ENCODE measurements at regions not wholly inside any gene's neighbourhood (a gene's known extent, or its start where the extent isn't known, plus 50 kb on each side); places are given as distances from the start of the nearest gene placed in this dataset.

DNA sequence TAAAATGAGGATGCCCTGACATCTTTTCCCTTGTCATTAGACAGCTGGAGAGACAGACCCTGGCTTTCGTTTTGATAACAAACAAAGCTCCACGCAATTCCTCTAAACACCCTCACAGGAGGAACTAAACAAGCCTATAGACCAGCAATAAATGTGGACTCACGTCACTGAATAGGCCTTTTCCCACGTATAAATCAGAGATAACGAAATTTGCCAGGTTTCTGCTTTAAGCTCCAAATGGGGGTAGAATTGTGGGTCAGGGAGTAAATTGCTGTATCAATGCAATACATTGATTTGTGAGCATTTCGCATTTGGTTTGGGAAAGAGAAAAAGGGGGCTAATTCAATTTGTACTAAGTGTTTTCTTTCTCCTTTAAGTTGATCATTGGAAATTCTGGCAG, 256.0 kb downstream of the PMP22 start:
- Histone ChIP-seq H3K36me3 (ENCODE audit: control insufficient read depth in 4 of 4, insufficient read depth in 4 of 4, low read length in 3 of 4) (no peaks in the 10 kb centered on the region), H3K4me3 (ENCODE audit: control insufficient read depth in 1 of 7, extremely low read depth in 1 of 7, insufficient read depth in 4 of 7, low read depth in 2 of 7, low read length in 6 of 7) (no peak overlapping the region), H3K27me3 (replicated peaks in 2 of 5; ENCODE audit: control insufficient read depth in 4 of 5, insufficient read depth in 5 of 5, low read length in 4 of 5) (peaks cover 0 to 3% (median 0%) of the 10 kb centered on the region in 5 experiments), H3K27ac (ENCODE audit: insufficient read depth in 1 of 2, low read depth in 1 of 2, low read length in 2 of 2, poor library complexity in 1 of 2, severe bottlenecking in 2 of 2) (no peak overlapping the region), H3K9me3 (ENCODE audit: control extremely low read depth in 1 of 5, control insufficient read depth in 4 of 5, insufficient read depth in 2 of 5, low read depth in 1 of 5, low read length in 4 of 5) (no peaks in the 10 kb centered on the region), H3K4me1 (ENCODE audit: control extremely low read depth in 1 of 4, control insufficient read depth in 4 of 4, insufficient read depth in 4 of 4, low read length in 3 of 4) (no peaks in the 10 kb centered on the region)
- 69% methylated on average over 4 of the region's 6 CpGs for WGBS (ENCODE audit: insufficient coverage)
- POLR2A ChIA-PET, result no interaction called here
- CTCF ChIA-PET, result no interaction called here
- no peak for DNase-seq

DNA sequence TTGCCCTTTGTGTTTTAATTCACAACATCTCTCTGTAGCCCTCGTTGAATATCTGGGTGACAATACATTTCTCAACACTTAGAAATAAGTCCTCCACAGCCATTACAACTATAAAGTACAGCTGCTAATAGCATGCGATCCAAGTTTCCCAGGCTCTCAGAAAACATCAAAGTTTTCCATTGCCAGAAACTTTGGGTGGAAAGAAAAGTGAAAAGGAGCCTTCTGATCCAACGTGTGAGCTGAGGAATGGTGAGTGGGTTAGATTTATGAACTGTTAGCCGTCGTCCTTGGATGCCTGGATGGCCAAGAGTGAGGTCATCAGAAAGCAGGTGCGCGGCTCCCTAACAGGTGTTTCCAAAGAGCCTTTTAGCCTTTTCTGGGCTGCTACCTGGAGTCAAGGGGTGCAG, 258.0 kb downstream of the PMP22 start:
- Histone ChIP-seq H3K4me3 (ENCODE audit: control insufficient read depth in 1 of 7, extremely low read depth in 1 of 7, insufficient read depth in 4 of 7, low read depth in 2 of 7, low read length in 6 of 7) (no peak overlapping the region), H3K36me3 (ENCODE audit: control insufficient read depth in 4 of 4, insufficient read depth in 4 of 4, low read length in 3 of 4) (no peaks in the 10 kb centered on the region), H3K27me3 (replicated peaks in 2 of 5; ENCODE audit: control insufficient read depth in 4 of 5, insufficient read depth in 5 of 5, low read length in 4 of 5) (peaks cover 0 to 3% (median 0%) of the 10 kb centered on the region in 5 experiments), H3K27ac (ENCODE audit: insufficient read depth in 1 of 2, low read depth in 1 of 2, low read length in 2 of 2, poor library complexity in 1 of 2, severe bottlenecking in 2 of 2) (no peak overlapping the region), H3K4me1 (ENCODE audit: control extremely low read depth in 1 of 4, control insufficient read depth in 4 of 4, insufficient read depth in 4 of 4, low read length in 3 of 4) (no peaks in the 10 kb centered on the region), H3K9me3 (ENCODE audit: control extremely low read depth in 1 of 5, control insufficient read depth in 4 of 5, insufficient read depth in 2 of 5, low read depth in 1 of 5, low read length in 4 of 5) (no peaks in the 10 kb centered on the region)
- CTCF ChIA-PET, result no interaction called here
- 79% methylated on average over 4 of the region's 7 CpGs for WGBS (ENCODE audit: insufficient coverage)
- no peak for DNase-seq
- POLR2A ChIA-PET, result no interaction called here

DNA sequence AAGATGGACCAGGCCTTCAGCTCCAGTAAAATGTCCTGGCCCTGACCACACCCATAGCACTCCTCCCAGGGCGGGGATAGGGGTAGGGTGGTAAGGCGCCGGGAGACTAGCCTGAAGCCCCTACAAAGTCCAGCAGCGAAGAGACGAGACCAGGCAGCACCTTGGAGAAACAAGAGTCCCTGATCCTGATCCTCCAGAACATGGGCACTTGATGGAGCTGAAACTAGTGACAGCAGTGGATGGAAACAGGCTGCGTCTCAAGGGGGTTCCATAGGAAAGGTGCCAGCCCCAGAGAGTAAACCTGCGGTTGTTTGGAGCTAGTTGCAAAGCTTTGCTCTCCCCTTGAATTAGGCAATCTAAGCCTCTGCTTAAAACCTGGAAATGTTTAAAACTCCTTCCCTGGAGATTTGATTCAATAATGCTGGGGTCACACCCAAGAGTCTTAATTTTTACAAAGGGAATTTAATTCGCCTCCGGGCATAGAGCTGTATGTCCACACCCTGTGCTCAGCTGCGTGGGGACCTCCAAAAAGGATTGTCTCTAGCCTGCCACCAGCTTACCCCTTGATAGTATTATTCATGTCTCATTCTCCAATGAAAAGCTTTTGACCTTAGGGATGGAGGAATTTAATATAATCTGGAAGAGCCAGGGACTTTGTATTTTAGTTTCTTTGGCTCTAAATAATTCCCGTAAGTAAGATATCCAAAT, 258.6 kb downstream of the PMP22 start:
- POLR2A ChIA-PET, result no interaction called here

DNA sequence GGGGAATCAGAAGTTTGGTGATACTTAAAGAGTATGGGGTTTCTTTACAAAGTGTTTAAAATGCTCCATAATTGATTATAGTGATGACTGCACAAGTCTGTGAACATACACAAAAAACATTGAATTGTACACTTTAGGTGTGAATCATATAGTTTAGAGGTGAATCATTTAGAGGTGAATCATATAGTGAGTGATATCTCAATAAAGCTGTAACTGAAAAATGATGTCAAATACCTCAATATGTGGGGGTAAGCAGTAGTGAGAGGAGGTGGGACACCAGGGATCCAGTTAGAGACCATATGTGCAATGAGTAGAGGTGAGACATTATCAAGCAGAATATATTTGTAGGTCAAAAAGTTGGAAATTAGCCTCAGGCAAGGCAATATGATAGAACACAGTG, 264.5 kb downstream of the PMP22 start:
- CTCF ChIA-PET, result no interaction called here
- POLR2A ChIA-PET, result no interaction called here
- no peak for DNase-seq
- Histone ChIP-seq H3K4me1 (ENCODE audit: control extremely low read depth in 1 of 4, control insufficient read depth in 4 of 4, insufficient read depth in 4 of 4, low read length in 3 of 4) (no peaks in the 10 kb centered on the region), H3K4me3 (ENCODE audit: control insufficient read depth in 1 of 7, extremely low read depth in 1 of 7, insufficient read depth in 4 of 7, low read depth in 2 of 7, low read length in 6 of 7) (no peak overlapping the region), H3K27ac (ENCODE audit: insufficient read depth in 1 of 2, low read depth in 1 of 2, low read length in 2 of 2, poor library complexity in 1 of 2, severe bottlenecking in 2 of 2) (no peak overlapping the region), H3K36me3 (ENCODE audit: control insufficient read depth in 4 of 4, insufficient read depth in 4 of 4, low read length in 3 of 4) (no peaks in the 10 kb centered on the region), H3K9me3 (ENCODE audit: control extremely low read depth in 1 of 5, control insufficient read depth in 4 of 5, insufficient read depth in 2 of 5, low read depth in 1 of 5, low read length in 4 of 5) (no peaks in the 10 kb centered on the region), H3K27me3 (replicated peaks in 2 of 5; ENCODE audit: control insufficient read depth in 4 of 5, insufficient read depth in 5 of 5, low read length in 4 of 5) (no peaks in the 10 kb centered on the region)

More for the DNA sequence above, 258.6 kb downstream of the PMP22 start:
- Histone ChIP-seq H3K27me3 (replicated peaks in 2 of 5; ENCODE audit: control insufficient read depth in 4 of 5, insufficient read depth in 5 of 5, low read length in 4 of 5) (peaks cover 0 to 3% (median 0%) of the 10 kb centered on the region in 5 experiments), H3K9me3 (ENCODE audit: control extremely low read depth in 1 of 5, control insufficient read depth in 4 of 5, insufficient read depth in 2 of 5, low read depth in 1 of 5, low read length in 4 of 5) (no peaks in the 10 kb centered on the region), H3K4me3 (ENCODE audit: control insufficient read depth in 1 of 7, extremely low read depth in 1 of 7, insufficient read depth in 4 of 7, low read depth in 2 of 7, low read length in 6 of 7) (no peak overlapping the region), H3K27ac (ENCODE audit: insufficient read depth in 1 of 2, low read depth in 1 of 2, low read length in 2 of 2, poor library complexity in 1 of 2, severe bottlenecking in 2 of 2) (no peak overlapping the region), H3K4me1 (ENCODE audit: control extremely low read depth in 1 of 4, control insufficient read depth in 4 of 4, insufficient read depth in 4 of 4, low read length in 3 of 4) (no peaks in the 10 kb centered on the region), H3K36me3 (ENCODE audit: control insufficient read depth in 4 of 4, insufficient read depth in 4 of 4, low read length in 3 of 4) (no peaks in the 10 kb centered on the region)
- 91% methylated on average over 9 of the region's 11 CpGs for WGBS (ENCODE audit: insufficient coverage)
- CTCF ChIA-PET, result no interaction called here
- no peak for DNase-seq

DNA sequence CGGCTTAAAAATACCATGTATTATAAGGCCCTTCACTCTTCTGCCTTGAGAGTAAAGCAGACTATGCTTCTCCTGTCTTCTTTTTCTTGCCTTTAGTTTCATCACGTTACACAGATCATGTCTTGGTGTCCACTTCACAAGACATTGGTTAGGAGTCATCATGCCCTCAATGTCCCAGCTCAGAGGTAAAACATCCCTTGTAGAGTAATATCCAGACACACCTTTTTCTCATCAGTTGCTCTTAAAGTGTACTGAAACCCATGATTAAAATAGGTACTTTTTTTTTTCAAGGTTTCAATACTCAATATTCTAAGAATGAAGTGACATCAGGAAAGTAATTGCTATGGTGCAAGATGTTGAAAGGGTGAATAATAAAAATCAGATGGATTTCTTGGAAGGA, 267.8 kb downstream of the PMP22 start:
- ChIA-PET POLR2A (no interaction called here), CTCF (no interaction called here)
- H3K4me3 ChIP-seq (ENCODE audit: control insufficient read depth in 1 of 7, extremely low read depth in 1 of 7, insufficient read depth in 4 of 7, low read depth in 2 of 7, low read length in 6 of 7), result no peak overlapping the region
- WGBS (ENCODE audit: insufficient coverage), result 83% methylated on average over 2 of the region's 2 CpGs
- no peaks in the 10 kb centered on the region for H3K9me3 ChIP-seq (ENCODE audit: control extremely low read depth in 1 of 5, control insufficient read depth in 4 of 5, insufficient read depth in 2 of 5, low read depth in 1 of 5, low read length in 4 of 5)
- H3K27ac ChIP-seq (ENCODE audit: insufficient read depth in 1 of 2, low read depth in 1 of 2, low read length in 2 of 2, poor library complexity in 1 of 2, severe bottlenecking in 2 of 2), result no peak overlapping the region
- H3K27me3 ChIP-seq (replicated peaks in 2 of 5; ENCODE audit: control insufficient read depth in 4 of 5, insufficient read depth in 5 of 5, low read length in 4 of 5), result peaks cover 0 to 5% (median 0%) of the 10 kb centered on the region in 5 experiments
- no peaks in the 10 kb centered on the region for H3K4me1 ChIP-seq (ENCODE audit: control extremely low read depth in 1 of 4, control insufficient read depth in 4 of 4, insufficient read depth in 4 of 4, low read length in 3 of 4)
- no peaks in the 10 kb centered on the region for H3K36me3 ChIP-seq (ENCODE audit: control insufficient read depth in 4 of 4, insufficient read depth in 4 of 4, low read length in 3 of 4)
- no peak for DNase-seq

DNA sequence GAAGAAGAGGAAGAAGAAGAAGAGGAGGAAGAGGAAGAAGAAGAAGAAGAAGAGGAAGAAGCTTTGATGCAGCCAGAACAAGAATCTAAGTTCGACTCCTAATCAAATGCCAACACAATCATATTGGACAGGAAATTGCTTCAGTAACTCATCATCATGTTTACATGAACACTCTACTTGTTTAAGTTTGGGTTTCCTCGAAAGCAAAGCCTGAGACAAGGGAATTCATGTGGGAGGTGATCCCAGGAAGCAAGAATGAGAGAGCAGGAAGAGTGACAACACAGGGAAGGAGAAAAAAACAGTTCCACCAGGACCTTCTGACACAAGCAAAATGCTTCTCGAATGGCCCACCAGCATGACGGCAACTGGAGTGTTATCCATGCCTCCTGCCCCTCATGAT, 279.0 kb downstream of the PMP22 start:
- CTCF ChIA-PET, result no interaction called here
- Histone ChIP-seq H3K4me1 (ENCODE audit: control extremely low read depth in 1 of 4, control insufficient read depth in 4 of 4, insufficient read depth in 4 of 4, low read length in 3 of 4) (no peaks in the 10 kb centered on the region), H3K27ac (ENCODE audit: insufficient read depth in 1 of 2, low read depth in 1 of 2, low read length in 2 of 2, poor library complexity in 1 of 2, severe bottlenecking in 2 of 2) (no peak overlapping the region), H3K36me3 (ENCODE audit: control insufficient read depth in 4 of 4, insufficient read depth in 4 of 4, low read length in 3 of 4) (no peaks in the 10 kb centered on the region), H3K27me3 (replicated peaks in 2 of 5; ENCODE audit: control insufficient read depth in 4 of 5, insufficient read depth in 5 of 5, low read length in 4 of 5) (peaks cover 0 to 4% (median 2%) of the 10 kb centered on the region in 5 experiments), H3K9me3 (ENCODE audit: control extremely low read depth in 1 of 5, control insufficient read depth in 4 of 5, insufficient read depth in 2 of 5, low read depth in 1 of 5, low read length in 4 of 5) (peaks cover 0 to 3% (median 0%) of the 10 kb centered on the region in 5 experiments), H3K4me3 (ENCODE audit: control insufficient read depth in 1 of 7, extremely low read depth in 1 of 7, insufficient read depth in 4 of 7, low read depth in 2 of 7, low read length in 6 of 7) (no peak overlapping the region)
- WGBS (ENCODE audit: insufficient coverage), result 87% methylated on average over 3 of the region's 4 CpGs
- POLR2A ChIA-PET, result no interaction called here
- no peak for DNase-seq

DNA sequence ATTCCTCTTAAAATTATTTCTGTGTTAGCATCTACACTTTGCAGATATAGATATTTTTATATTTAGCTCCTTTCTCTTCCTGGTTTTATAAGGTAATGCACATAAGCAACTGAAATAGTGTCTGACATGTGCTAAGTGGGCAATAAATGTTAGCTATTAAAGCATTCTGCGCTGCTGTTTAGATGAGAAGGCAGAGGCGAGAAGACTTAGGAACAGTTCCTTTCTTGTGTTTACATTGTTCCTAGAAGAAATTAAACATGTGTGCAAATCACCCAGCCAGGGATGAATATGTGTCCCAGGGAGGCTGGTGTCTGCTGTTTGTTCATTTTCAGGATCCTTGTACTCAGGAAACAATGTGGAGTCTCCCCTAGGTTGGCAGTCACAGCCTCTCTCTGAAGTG, 292.3 kb downstream of the PMP22 start:
- no peak for DNase-seq
- Histone ChIP-seq H3K4me3 (ENCODE audit: control insufficient read depth in 1 of 7, extremely low read depth in 1 of 7, insufficient read depth in 4 of 7, low read depth in 2 of 7, low read length in 6 of 7) (no peak overlapping the region), H3K27me3 (replicated peaks in 2 of 5; ENCODE audit: control insufficient read depth in 4 of 5, insufficient read depth in 5 of 5, low read length in 4 of 5) (peaks cover 0 to 1% (median 0%) of the 10 kb centered on the region in 5 experiments), H3K36me3 (ENCODE audit: control insufficient read depth in 4 of 4, insufficient read depth in 4 of 4, low read length in 3 of 4) (no peaks in the 10 kb centered on the region), H3K4me1 (ENCODE audit: control extremely low read depth in 1 of 4, control insufficient read depth in 4 of 4, insufficient read depth in 4 of 4, low read length in 3 of 4) (no peaks in the 10 kb centered on the region), H3K9me3 (ENCODE audit: control extremely low read depth in 1 of 5, control insufficient read depth in 4 of 5, insufficient read depth in 2 of 5, low read depth in 1 of 5, low read length in 4 of 5) (peaks cover 0 to 16% (median 8%) of the 10 kb centered on the region in 5 experiments), H3K27ac (ENCODE audit: insufficient read depth in 1 of 2, low read depth in 1 of 2, low read length in 2 of 2, poor library complexity in 1 of 2, severe bottlenecking in 2 of 2) (no peak overlapping the region)
- 100% methylated on average over 2 of the region's 2 CpGs for WGBS (ENCODE audit: insufficient coverage)
- CTCF ChIA-PET, result no interaction called here
- POLR2A ChIA-PET, result no interaction called here
